ENCODE measurements at regions not wholly inside any gene's neighbourhood (a gene's known extent, or its start where the extent isn't known, plus 50 kb on each side); places are given as distances from the start of the nearest gene placed in this dataset.

GRCh38 chr3:194274424-194275085, 76.6 kb downstream of the CPN2 start:
- H3K9me3 ChIP-seq (ENCODE audit: low read length) = no peaks in the 10 kb centered on the region
- no peak overlapping the region for H3K4me3 ChIP-seq (ENCODE audit: low read length)
- no peaks in the 10 kb centered on the region for H3K79me2 ChIP-seq (replicated peaks; ENCODE audit: insufficient read depth, low read length)
- TF ChIP-seq CTCF (IDR thresholded peaks at IDR 0.05; ENCODE audit: poor library complexity, severe bottlenecking) (peak; percentile 15), TAF1 (IDR thresholded peaks at IDR 0.05; ENCODE audit: low read depth) (no peak), SMC3 (conservative IDR thresholded peaks at IDR 0.05; ENCODE audit: poor library complexity) (no peak), RAD21 (conservative IDR thresholded peaks at IDR 0.05) (no peak), POLR2AphosphoS5 (IDR thresholded peaks at IDR 0.05) (no peak), MXI1 (conservative IDR thresholded peaks at IDR 0.05; ENCODE audit: poor library complexity, severe bottlenecking) (no peak), EZH2 (IDR thresholded peaks at IDR 0.05; ENCODE audit: borderline replicate concordance, insufficient read depth, low read length, poor library complexity, severe bottlenecking) (no peak)
- H3K27ac ChIP-seq (ENCODE audit: low read length) = peak overlapping the region; percentile 48
- no peaks in the 10 kb centered on the region for H3K9me2 ChIP-seq (ENCODE audit: insufficient read depth, low read length)
- no peaks in the 10 kb centered on the region for H3K36me3 ChIP-seq (ENCODE audit: insufficient read depth, low read length)
- peak overlapping the region; percentile 5 for H2AFZ ChIP-seq (ENCODE audit: low read depth, low read length)
- no peak overlapping the region for H3K4me2 ChIP-seq (ENCODE audit: low read length)
- no peaks in the 10 kb centered on the region for H4K20me1 ChIP-seq (ENCODE audit: insufficient read depth)
- no peak overlapping the region for H3K9ac ChIP-seq (ENCODE audit: low read length)
- H3K27me3 ChIP-seq (ENCODE audit: insufficient read depth, low read depth, low read length) = no peaks in the 10 kb centered on the region
- H3F3A ChIP-seq (ENCODE audit: insufficient read depth, low read length, poor library complexity, severe bottlenecking) = no peaks in the 10 kb centered on the region

GRCh38 chr3:194275291-194275690, 75.8 kb downstream of the CPN2 start:
- Histone ChIP-seq H3K4me3 (ENCODE audit: low read length) (no peak overlapping the region), H3K27ac (ENCODE audit: low read length) (peak overlapping the region; percentile 48), H3K4me2 (ENCODE audit: low read length) (no peak overlapping the region), H3K9me3 (ENCODE audit: low read length) (no peaks in the 10 kb centered on the region), H3K9me2 (ENCODE audit: insufficient read depth, low read length) (no peaks in the 10 kb centered on the region), H2AFZ (ENCODE audit: low read depth, low read length) (no peak overlapping the region), H3F3A (ENCODE audit: insufficient read depth, low read length, poor library complexity, severe bottlenecking) (no peaks in the 10 kb centered on the region), H3K36me3 (ENCODE audit: insufficient read depth, low read length) (no peaks in the 10 kb centered on the region), H3K9ac (ENCODE audit: low read length) (no peak overlapping the region), H4K20me1 (ENCODE audit: insufficient read depth) (no peaks in the 10 kb centered on the region), H3K27me3 (ENCODE audit: insufficient read depth, low read depth, low read length) (no peaks in the 10 kb centered on the region), H3K79me2 (replicated peaks; ENCODE audit: insufficient read depth, low read length) (no peaks in the 10 kb centered on the region)
- no peak for TF ChIP-seq POLR2AphosphoS5 (IDR thresholded peaks at IDR 0.05)
- TF ChIP-seq MXI1 (conservative IDR thresholded peaks at IDR 0.05; ENCODE audit: poor library complexity, severe bottlenecking) = no peak
- no peak for TF ChIP-seq TAF1 (IDR thresholded peaks at IDR 0.05; ENCODE audit: low read depth)
- no peak for TF ChIP-seq EP300 (conservative IDR thresholded peaks at IDR 0.05; ENCODE audit: poor library complexity, severe bottlenecking)

GRCh38 chr3:194275721-194276120, 75.4 kb downstream of the CPN2 start:
- H2AFZ ChIP-seq (ENCODE audit: low read depth, low read length) = no peak overlapping the region
- no peaks in the 10 kb centered on the region for H4K20me1 ChIP-seq (ENCODE audit: insufficient read depth)
- H3K9ac ChIP-seq (ENCODE audit: low read length) = no peak overlapping the region
- no peaks in the 10 kb centered on the region for H3K36me3 ChIP-seq (ENCODE audit: insufficient read depth, low read length)
- TF ChIP-seq SMC3 (conservative IDR thresholded peaks at IDR 0.05; ENCODE audit: poor library complexity) (no peak), TAF1 (IDR thresholded peaks at IDR 0.05; ENCODE audit: low read depth) (no peak), EZH2 (IDR thresholded peaks at IDR 0.05; ENCODE audit: borderline replicate concordance, insufficient read depth, low read length, poor library complexity, severe bottlenecking) (no peak), EP300 (conservative IDR thresholded peaks at IDR 0.05; ENCODE audit: poor library complexity, severe bottlenecking) (no peak), POLR2AphosphoS5 (IDR thresholded peaks at IDR 0.05) (no peak), CTCF (IDR thresholded peaks at IDR 0.05; ENCODE audit: poor library complexity, severe bottlenecking) (no peak), MXI1 (conservative IDR thresholded peaks at IDR 0.05; ENCODE audit: poor library complexity, severe bottlenecking) (no peak), REST (IDR thresholded peaks at IDR 0.05; ENCODE audit: borderline replicate concordance) (no peak), RAD21 (conservative IDR thresholded peaks at IDR 0.05) (no peak)
- no peaks in the 10 kb centered on the region for H3K9me3 ChIP-seq (ENCODE audit: low read length)
- H3K4me3 ChIP-seq (ENCODE audit: low read length) = no peak overlapping the region
- H3K4me2 ChIP-seq (ENCODE audit: low read length) = no peak overlapping the region
- H3K79me2 ChIP-seq (replicated peaks; ENCODE audit: insufficient read depth, low read length) = no peaks in the 10 kb centered on the region
- H3F3A ChIP-seq (ENCODE audit: insufficient read depth, low read length, poor library complexity, severe bottlenecking) = no peaks in the 10 kb centered on the region
- no peak overlapping the region for H3K27ac ChIP-seq (ENCODE audit: low read length)
- H3K27me3 ChIP-seq (ENCODE audit: insufficient read depth, low read depth, low read length) = no peaks in the 10 kb centered on the region
- H3K9me2 ChIP-seq (ENCODE audit: insufficient read depth, low read length) = no peaks in the 10 kb centered on the region

Data from neural cell (in vitro differentiated cells).